ENCODE measurements at regions not wholly inside any gene's neighbourhood (a gene's known extent, or its start where the extent isn't known, plus 50 kb on each side); places are given as distances from the start of the nearest gene placed in this dataset.

DNA sequence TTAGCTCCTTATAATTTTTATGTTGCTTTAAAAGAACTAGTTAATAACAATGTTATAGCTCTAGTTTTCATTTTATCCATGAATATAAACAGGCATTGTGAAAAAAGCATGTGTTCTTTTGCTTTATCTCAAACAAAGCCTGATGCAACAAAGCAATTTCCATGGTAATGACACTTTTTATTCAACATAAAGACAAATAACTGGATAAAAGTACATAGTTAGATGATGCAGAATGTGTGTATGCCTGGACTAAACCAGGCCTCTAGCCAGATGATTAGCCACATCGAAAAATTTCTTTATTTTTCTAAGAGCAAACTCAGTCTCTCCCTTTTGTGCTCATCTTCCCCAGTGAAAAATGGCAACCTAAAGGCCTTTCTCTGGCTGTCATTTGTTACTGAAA is 125.6 kb upstream of the TARS1 start:
- TF ChIP-seq, protein P1, sequence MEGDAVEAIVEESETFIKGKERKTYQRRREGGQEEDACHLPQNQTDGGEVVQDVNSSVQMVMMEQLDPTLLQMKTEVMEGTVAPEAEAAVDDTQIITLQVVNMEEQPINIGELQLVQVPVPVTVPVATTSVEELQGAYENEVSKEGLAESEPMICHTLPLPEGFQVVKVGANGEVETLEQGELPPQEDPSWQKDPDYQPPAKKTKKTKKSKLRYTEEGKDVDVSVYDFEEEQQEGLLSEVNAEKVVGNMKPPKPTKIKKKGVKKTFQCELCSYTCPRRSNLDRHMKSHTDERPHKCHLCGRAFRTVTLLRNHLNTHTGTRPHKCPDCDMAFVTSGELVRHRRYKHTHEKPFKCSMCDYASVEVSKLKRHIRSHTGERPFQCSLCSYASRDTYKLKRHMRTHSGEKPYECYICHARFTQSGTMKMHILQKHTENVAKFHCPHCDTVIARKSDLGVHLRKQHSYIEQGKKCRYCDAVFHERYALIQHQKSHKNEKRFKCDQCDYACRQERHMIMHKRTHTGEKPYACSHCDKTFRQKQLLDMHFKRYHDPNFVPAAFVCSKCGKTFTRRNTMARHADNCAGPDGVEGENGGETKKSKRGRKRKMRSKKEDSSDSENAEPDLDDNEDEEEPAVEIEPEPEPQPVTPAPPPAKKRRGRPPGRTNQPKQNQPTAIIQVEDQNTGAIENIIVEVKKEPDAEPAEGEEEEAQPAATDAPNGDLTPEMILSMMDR (IDR thresholded peaks at IDR 0.05): no peak
- no peak for TF ChIP-seq POLR2A (IDR thresholded peaks at IDR 0.05)
